Breast epithelium (tissue), 4 donors: ENCODE measurements at regions not wholly inside any gene's neighbourhood (a gene's known extent, or its start where the extent isn't known, plus 50 kb on each side); places are given as distances from the start of the nearest gene placed in this dataset.

Experiments used
- DNase-seq, 2 donors: peaks; one replicate each; pipeline ENCODE4 v3.0.0-alpha.2; 2019; ENCODE audit warnings: low spot score in 2 of 2
- H3K27ac ChIP-seq, 2 donors: fragments of 200-600 bp; sonication (generic) in 1 of 2; one replicate each; pipeline ENCODE4 v1.5.1; 2016 to 2019; ENCODE audit warnings: mild to moderate bottlenecking in 1 of 2
- H3K27me3 ChIP-seq, 2 donors: fragments of 200-600 bp; sonication (generic) in 1 of 2; one replicate each; pipeline versions ENCODE4 v1.5.1 to v1.6.0; 2017 to 2019; ENCODE audit warnings: control low read depth in 1 of 2, mild to moderate bottlenecking in 1 of 2
- H3K36me3 ChIP-seq: fragments of 200-600 bp; one replicate; pipeline ENCODE4 v1.5.1; 2019
- H3K4me1 ChIP-seq, 2 donors: fragments of 200-600 bp; sonication (generic); one replicate each; pipeline ENCODE4 v1.5.1; 2016 to 2019; ENCODE audit warnings: control low read depth in 1 of 2
- H3K4me3 ChIP-seq, 3 donors: fragments of 200-600 bp; sonication (generic); 1 replicate in 2 of 3; 2 replicates in 1 of 3; pipeline ENCODE4 v1.5.1; 2016 to 2019; ENCODE audit warnings: mild to moderate bottlenecking in 3 of 3, moderate library complexity in 2 of 3
- H3K9me3 ChIP-seq, 2 donors: fragments of 200-600 bp; sonication (generic) in 1 of 2; one replicate each; pipeline ENCODE4 v1.5.1; 2016 to 2019; ENCODE audit warnings: control low read depth in 1 of 2
- POLR2A ChIP-seq: fragments of 450-650 bp; IDR thresholded peaks from one replicate; pipeline ENCODE4 v1.6.1; 2016; ENCODE audit warnings: antibody characterized with exemption, mild to moderate bottlenecking, moderate library complexity
- POLR2AphosphoS5 ChIP-seq, 3 donors: sonication (generic); formaldehyde crosslinking; IDR thresholded peaks; one replicate each; pipeline ENCODE4 v1.6.1; 2017; ENCODE audit warnings: antibody characterized with exemption in 3 of 3
- intact Hi-C: fragments of 100-400 bp; cut with DNase I; formaldehyde crosslinking; loops from one replicate; pipeline ENCODE4 v1.15.1; 2023; ENCODE audit warnings: low total_unique reads
- TF ChIP-seq, protein P1 (sequence below), 3 donors: fragments of 450-650 bp; IDR thresholded peaks; one replicate each; pipeline ENCODE4 v1.5.1; 2016 to 2017; ENCODE audit warnings: antibody characterized with exemption in 3 of 3, mild to moderate bottlenecking in 3 of 3, moderate library complexity in 3 of 3

- no peaks in the 10 kb centered on the region for H3K36me3 ChIP-seq
- TF ChIP-seq POLR2AphosphoS5 (IDR thresholded peaks at IDR 0.05): no peak
- TF ChIP-seq, protein P1, sequence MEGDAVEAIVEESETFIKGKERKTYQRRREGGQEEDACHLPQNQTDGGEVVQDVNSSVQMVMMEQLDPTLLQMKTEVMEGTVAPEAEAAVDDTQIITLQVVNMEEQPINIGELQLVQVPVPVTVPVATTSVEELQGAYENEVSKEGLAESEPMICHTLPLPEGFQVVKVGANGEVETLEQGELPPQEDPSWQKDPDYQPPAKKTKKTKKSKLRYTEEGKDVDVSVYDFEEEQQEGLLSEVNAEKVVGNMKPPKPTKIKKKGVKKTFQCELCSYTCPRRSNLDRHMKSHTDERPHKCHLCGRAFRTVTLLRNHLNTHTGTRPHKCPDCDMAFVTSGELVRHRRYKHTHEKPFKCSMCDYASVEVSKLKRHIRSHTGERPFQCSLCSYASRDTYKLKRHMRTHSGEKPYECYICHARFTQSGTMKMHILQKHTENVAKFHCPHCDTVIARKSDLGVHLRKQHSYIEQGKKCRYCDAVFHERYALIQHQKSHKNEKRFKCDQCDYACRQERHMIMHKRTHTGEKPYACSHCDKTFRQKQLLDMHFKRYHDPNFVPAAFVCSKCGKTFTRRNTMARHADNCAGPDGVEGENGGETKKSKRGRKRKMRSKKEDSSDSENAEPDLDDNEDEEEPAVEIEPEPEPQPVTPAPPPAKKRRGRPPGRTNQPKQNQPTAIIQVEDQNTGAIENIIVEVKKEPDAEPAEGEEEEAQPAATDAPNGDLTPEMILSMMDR (IDR thresholded peaks at IDR 0.05): no peak
- TF ChIP-seq POLR2A: no peak
- H3K4me1 ChIP-seq: no peaks in the 10 kb centered on the region
- no peak for DNase-seq
- no peak overlapping the region for H3K4me3 ChIP-seq
- intact Hi-C loops: no loop called here
- no peaks in the 10 kb centered on the region for H3K27me3 ChIP-seq
- no peaks in the 10 kb centered on the region for H3K9me3 ChIP-seq
- H3K27ac ChIP-seq: no peak overlapping the region
These were observed 611.6 kb upstream of the VRK2 start for GRCh38 chr2:57434972-57435371.

- DNase-seq: no peak
- intact Hi-C loops: no loop called here
These were observed 609.5 kb upstream of the VRK2 start for GRCh38 chr2:57437077-57437476.

DNA sequence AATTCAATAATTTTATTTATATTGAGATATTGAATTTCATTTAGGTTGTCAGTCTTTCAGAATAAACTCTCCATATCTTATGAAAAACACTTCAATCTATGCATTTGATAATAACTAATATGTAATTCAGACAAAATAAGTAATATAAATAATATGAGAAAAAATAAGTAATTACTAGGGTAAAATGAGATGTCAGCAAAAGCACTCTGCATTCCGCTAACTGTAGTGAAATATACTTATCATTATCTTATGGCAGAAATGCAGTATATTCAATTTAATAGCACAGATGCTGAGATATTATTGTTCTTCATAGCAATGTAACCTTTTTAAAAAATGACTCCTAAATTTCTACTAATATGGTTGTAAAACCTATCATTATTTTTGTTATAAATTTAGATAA lies 606.2 kb upstream of the VRK2 start:
- TF ChIP-seq, protein P1 (IDR thresholded peaks at IDR 0.05): no peak
- TF ChIP-seq POLR2A (no peak), POLR2AphosphoS5 (IDR thresholded peaks at IDR 0.05) (no peak)
- Histone ChIP-seq H3K27me3 (no peaks in the 10 kb centered on the region), H3K27ac (no peak overlapping the region), H3K4me3 (no peak overlapping the region), H3K36me3 (no peaks in the 10 kb centered on the region), H3K4me1 (no peaks in the 10 kb centered on the region), H3K9me3 (no peaks in the 10 kb centered on the region)
- intact Hi-C loops: no loop called here
- DNase-seq: no peak

More at GRCh38 chr2:57437077-57437476, 609.5 kb upstream of the VRK2 start:
- Histone ChIP-seq H3K27ac (no peak overlapping the region), H3K36me3 (no peaks in the 10 kb centered on the region), H3K4me1 (no peaks in the 10 kb centered on the region), H3K27me3 (no peaks in the 10 kb centered on the region), H3K9me3 (no peaks in the 10 kb centered on the region), H3K4me3 (no peak overlapping the region)
- TF ChIP-seq POLR2AphosphoS5 (IDR thresholded peaks at IDR 0.05) (no peak), POLR2A (no peak)
- TF ChIP-seq, protein P1 (IDR thresholded peaks at IDR 0.05): no peak

DNA sequence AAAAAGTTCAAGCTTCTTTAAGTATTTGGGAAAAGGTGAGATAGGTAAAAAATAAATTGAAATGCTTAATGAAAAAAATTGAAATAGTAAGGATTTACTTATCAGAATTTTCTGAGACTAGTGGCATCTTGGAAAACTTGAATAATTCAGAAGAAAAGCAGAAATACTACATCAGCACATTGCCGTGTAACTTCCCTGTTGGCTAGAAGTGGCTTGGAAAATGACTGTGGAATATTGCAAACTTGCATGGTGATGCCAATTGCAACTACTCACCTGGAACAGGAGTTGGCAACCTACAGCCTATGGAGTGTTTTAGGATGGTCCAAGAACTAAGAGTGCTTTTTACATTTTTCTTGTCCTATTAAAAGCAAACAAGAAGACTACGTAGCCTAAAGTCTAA lies 603.5 kb upstream of the VRK2 start:
- no peak overlapping the region for H3K4me3 ChIP-seq
- H3K27me3 ChIP-seq: no peaks in the 10 kb centered on the region
- intact Hi-C loops: no loop called here
- H3K27ac ChIP-seq: no peak overlapping the region
- no peaks in the 10 kb centered on the region for H3K9me3 ChIP-seq
- no peak for DNase-seq
- no peaks in the 10 kb centered on the region for H3K36me3 ChIP-seq
- TF ChIP-seq POLR2A: no peak
- TF ChIP-seq, protein P1 (IDR thresholded peaks at IDR 0.05): no peak
- TF ChIP-seq POLR2AphosphoS5 (IDR thresholded peaks at IDR 0.05): no peak
- H3K4me1 ChIP-seq: no peaks in the 10 kb centered on the region

GRCh38 chr2:57443973-57444521 lies 602.6 kb upstream of the VRK2 start:
- DNase-seq: no peak
- Histone ChIP-seq H3K4me3 (no peak overlapping the region), H3K36me3 (no peaks in the 10 kb centered on the region), H3K9me3 (no peaks in the 10 kb centered on the region), H3K27me3 (no peaks in the 10 kb centered on the region), H3K27ac (no peak overlapping the region), H3K4me1 (no peaks in the 10 kb centered on the region)
- intact Hi-C loops: no loop called here
- TF ChIP-seq POLR2A (no peak), POLR2AphosphoS5 (IDR thresholded peaks at IDR 0.05) (no peak)
- TF ChIP-seq, protein P1 (IDR thresholded peaks at IDR 0.05): no peak
